HG03558 (cell line): ENCODE measurements at regions not wholly inside any gene's neighbourhood (a gene's known extent, or its start where the extent isn't known, plus 50 kb on each side); places are given as distances from the start of the nearest gene placed in this dataset.
"Not testable (repeated sequence)": the region's sequence is repeated elsewhere in the genome, so short reads cannot be mapped to it uniquely, and the experiment has no call there.

Experiments used
- ATAC-seq: cut with Tn5 transposase; IDR thresholded peaks from one replicate; pipeline ENCODE4 v1.9.1; 2021; ENCODE audit warnings: moderate number of reproducible peaks; ENCODE audit not compliant: unreplicated experiment; ENCODE audit errors: extremely low read depth

GRCh38 chr4:131734851-131735385 lies 1414.2 kb upstream of the PCDH10 start:
- not testable (repeated sequence) for ATAC-seq

DNA sequence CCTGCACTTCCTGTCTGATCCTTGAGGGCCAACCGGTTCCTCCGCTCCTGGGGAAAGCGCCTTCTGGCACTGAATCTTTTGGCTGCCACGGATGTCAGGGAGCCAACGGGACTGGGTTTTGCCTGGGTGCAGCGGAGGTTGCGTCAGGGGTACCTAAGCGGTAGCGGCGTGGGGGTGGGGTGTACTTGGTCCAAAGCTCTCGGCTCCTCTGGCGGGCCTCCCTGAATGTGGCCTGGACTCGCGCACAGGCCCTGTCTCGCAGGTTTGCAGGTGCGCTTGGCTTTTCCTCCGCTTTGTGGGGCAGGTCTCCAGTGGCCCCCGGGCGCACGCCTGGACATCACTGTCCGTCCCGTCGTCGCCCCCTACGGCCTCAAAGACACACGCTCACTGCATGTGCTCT lies 1410.1 kb upstream of the PCDH10 start:
- not testable (repeated sequence) for ATAC-seq

GRCh38 chr4:131741836-131742235 lies 1407.3 kb upstream of the PCDH10 start:
- ATAC-seq = not testable (repeated sequence)

DNA sequence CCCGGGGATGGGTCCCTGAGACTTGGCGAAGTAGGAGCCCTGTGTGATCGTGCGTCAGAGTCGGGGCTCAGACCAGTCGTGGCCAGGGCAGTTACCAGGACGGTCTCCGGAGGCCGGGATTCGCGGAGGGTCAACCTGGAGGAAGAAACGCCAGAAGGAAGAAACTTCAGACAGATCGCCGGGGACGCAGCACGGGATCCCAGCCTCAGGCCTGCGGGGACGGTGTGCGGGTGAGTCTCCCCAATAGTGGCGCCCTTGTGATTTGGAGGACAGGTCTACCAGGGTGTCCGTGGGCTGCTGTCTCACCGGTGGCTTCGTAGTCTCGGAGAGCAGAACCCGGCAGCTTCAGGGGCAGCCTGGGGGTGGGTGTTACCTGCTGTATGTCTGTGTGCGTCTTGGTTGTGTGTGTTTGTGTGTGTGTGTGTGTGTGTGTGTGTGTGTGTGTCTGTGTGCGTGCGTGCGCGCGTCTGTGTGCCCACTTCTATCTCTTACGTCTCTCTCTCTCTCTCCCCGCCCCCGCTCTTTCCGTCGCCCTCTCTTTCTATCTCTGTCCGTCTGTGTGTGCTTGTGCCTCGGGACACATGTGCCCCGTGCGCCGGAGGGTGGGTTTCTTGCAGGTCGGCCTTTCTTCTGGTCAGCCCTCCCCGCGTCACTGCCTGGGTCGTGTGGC lies 1406.4 kb upstream of the PCDH10 start:
- not testable (repeated sequence) for ATAC-seq

DNA sequence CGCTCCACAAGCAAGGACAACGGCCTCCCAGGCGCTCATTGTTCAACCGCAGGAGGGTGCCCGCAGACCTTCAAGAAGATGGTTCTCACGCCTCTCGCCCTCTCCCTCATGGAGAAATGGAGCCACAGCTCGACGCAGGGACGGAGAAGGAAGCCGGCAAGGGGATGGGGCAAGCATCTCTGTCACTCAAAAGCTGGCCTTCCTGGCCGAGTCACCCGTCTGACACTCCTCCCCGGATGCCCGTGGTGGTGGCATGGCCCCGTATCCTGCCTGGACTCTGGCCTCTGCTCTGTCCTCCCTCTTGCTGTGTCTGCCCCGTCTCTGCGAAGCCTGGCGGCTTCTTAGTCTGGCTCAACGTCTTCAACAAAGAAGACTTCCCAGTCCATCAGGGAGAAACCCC lies 1405.7 kb upstream of the PCDH10 start:
- ATAC-seq = not testable (repeated sequence)

DNA sequence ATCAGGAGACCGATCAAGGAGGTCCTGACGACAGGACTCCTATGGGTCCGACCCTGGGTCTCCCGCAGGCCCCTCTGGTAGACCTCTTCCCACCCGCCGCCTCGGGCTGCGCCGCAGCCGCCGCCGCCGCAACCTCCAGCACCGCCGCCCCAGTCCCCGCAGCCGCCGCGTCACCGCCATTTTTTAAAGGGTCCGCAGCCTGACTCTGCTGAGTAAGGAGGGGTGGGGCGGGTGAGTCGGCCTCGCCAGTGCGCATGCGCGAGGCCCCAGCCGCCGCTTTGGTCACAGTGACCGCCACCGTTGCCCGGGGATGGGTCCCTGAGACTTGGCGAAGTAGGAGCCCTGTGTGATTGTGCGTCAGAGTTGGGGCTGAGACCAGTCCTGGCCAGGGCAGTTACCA lies 1401.9 kb upstream of the PCDH10 start:
- not testable (repeated sequence) for ATAC-seq

DNA sequence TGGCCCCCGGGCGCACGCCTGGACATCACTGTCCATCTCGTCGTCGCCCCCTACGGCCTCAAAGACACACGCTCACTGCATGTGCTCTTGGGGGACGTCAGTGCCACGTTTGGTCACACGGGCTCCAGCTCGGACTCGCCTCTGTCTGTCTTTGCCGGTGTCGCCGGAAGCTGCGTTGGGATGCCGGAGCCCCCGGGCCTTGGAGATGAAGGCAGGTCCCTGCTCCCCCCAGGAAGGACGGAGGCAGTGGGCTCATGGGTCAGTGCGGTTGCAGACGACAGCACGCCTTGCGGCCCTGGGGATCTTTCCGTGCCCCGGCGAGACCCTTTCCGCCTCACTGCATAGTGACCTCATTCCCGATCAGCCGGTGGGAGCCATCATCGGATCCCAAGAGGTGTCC lies 1399.9 kb upstream of the PCDH10 start:
- ATAC-seq = not testable (repeated sequence)

DNA sequence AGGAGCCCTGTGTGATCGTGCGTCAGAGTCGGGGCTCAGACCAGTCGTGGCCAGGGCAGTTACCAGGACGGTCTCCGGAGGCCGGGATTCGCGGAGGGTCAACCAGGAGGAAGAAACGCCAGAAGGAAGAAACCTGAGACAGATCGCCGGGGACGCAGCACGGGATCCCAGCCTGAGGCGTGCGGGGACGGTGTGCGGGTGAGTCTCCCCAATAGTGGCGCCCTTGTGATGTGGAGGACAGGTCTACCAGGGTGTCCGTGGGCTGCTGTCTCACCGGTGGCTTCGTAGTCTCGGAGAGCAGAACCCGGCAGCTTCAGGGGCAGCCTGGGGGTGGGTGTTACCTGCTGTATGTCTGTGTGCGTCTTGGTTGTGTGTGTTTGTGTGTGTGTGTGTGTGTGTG lies 1399.1 kb upstream of the PCDH10 start:
- not testable (repeated sequence) for ATAC-seq

DNA sequence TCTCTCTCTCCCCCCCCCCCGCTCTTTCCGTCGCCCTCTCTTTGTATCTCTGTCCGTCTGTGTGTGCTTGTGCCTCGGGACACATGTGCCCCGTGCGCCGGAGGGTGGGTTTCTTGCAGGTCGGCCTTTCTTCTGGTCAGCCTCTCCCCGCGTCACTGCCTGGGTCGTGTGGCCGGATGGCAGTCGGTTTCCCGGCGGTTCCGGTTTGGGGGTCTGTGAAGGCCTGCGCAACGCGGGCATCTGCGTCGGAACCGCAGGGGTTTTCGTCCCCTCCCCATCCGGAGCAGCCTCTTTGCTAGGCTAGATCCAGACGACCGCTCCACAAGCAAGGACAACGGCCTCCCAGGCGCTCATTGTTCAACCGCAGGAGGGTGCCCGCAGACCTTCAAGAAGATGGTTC lies 1398.6 kb upstream of the PCDH10 start:
- ATAC-seq = not testable (repeated sequence)

GRCh38 chr4:131762234-131762633 lies 1386.9 kb upstream of the PCDH10 start:
- ATAC-seq = not testable (repeated sequence)

DNA sequence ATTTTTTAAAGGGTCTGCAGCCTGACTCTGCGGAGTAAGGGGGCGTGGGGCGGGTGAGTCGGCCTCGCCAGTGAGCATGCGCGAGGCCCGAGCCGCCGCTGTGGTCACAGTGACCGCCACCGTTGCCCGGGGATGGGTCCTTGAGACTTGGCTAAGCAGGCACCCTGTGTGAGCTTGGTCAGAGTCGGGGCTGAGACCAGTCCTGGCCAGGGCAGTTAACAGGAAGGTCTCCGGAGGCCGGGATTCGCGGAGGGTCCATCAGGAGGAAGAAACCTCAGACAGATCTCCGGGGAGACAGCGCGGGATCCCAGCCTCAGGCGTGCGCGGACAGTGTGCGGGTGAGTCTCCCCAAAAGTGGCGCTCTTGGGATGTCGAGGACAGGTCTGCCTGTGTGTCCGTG lies 1384.4 kb upstream of the PCDH10 start:
- ATAC-seq = no peak

- not testable (repeated sequence) for ATAC-seq
Observed at GRCh38 chr4:131774382-131774781, 1374.7 kb upstream of the PCDH10 start.

DNA sequence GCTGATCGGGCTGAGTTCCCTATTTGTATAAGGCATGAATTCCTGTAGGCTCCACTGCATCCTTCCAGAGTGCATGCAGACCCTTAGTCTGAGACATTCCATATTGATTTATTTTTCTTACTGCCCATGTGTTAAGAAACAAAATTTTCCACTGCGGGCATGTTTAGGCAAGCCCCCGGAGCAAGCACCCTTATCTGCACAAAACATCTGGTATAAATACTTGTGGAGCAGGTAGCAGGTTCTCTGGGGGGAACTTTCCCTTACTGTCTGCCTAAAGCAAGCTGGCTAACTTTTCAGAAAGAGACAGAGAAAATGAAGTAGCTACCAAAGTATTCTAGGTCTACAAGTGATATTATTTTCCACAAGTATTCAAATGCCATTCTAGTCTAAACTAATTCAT lies 1338.5 kb upstream of the PCDH10 start:
- ATAC-seq = not testable (repeated sequence)
